HG03175 (cell line): ENCODE measurements at regions not wholly inside any gene's neighbourhood (a gene's known extent, or its start where the extent isn't known, plus 50 kb on each side); places are given as distances from the start of the nearest gene placed in this dataset.
"Not testable (repeated sequence)": the region's sequence is repeated elsewhere in the genome, so short reads cannot be mapped to it uniquely, and the experiment has no call there.

Experiments
- ATAC-seq: cut with Tn5 transposase; IDR thresholded peaks from one replicate; pipeline ENCODE4 v1.9.1; 2021; ENCODE audit warnings: mild to moderate bottlenecking, moderate library complexity; ENCODE audit not compliant: unreplicated experiment

DNA sequence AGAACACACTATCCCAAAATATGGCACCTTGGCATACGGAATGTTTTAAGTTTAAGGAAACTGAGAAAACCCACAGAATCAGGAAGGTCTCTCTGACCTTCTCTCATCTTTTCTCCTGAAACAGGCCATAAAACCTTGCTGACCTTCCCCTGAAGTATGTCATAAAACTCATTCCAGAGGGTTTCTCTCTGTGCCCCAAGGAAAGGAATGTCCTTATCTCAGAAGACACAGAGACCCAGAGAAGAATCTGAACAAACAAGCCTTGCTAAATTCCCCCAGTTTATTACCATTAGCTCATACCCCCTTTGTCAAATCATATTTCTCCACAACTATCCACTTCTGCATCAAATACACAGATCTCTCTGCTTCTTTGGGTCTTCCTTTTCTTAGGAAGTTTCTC is 603.1 kb downstream of the MCTP2 start:
- ATAC-seq = no peak

DNA sequence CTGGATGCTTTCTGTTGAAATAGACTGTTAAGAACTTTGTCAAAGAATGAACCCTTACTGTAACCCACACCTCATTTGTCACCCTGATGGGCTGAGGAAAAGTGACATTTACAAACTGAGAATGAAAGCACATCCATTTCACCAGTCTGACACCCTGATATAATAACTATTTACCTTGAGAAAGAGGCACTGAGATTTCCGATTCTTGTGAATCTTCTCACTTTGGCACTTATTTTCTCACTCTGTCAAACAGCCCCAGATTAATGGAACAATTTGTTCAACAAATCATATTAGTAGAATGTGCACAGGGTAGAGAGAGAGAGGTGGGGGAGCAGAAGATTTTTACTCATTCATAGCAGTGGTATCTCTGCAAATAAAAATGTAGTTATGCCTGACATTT is 606.9 kb downstream of the MCTP2 start:
- ATAC-seq = no peak

DNA sequence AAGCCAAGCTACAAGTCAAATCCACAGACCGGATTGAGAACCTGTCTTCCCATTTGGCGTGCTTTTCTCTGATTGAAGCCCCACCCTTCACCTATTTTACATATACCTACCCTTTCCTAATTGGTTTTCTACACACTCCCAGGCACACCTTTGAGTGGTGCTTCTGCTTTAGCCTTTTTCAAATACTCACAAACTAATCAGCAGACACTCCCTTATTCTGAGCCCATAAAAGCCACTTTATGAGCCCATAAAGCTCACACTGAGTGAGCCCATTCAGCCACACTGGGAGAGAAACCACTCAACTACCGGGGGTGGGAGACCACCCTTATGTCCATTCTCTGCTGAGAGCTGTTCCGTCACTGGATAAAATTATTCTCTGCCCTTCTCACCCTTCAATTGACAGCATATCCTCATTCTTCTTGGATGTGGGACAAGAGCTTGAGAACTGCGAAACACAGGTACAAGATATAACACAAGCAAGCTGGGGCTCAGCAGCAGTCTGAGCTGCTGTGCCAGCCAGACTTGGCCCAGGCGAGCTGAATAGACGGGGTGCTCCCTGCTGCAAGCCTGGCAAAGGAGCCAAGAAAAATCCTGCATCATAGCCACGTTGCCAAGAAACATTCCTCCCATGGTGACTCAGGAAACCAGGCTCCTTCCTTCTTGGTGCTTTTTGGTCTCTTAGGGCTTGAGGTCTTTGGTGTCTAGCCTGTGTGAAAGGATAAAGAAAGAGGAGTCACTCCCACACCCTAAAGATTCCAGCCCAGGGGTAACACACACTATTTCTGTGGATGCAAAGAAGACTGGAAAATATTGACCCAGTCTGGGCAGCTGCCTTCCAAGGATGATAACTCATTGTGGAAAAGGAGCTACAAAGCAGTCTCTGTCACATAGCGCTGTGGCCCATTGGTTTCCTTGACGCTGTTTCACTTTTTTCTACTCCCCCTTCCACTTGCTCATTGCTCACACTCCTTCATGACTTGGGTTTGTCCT is 609.7 kb downstream of the MCTP2 start:
- ATAC-seq = no peak

DNA sequence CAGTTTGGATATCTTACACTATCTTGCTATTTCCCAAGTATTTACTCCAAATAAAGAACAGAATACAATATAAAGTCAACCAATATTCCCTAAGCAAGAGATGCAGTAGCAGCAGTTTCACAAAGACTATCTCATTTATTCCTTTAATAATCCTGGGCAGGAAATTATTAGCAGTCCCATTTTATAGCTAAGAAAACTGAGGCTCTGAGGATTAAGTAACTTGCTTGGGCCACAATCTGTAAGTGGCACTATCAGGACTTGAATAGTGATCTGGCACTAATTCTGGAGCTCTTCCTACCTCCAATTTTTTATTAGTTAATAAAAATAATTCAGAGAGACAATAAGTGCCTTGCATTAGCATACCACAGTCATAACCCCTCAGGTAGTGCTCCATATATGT is 611.7 kb downstream of the MCTP2 start:
- no peak for ATAC-seq

DNA sequence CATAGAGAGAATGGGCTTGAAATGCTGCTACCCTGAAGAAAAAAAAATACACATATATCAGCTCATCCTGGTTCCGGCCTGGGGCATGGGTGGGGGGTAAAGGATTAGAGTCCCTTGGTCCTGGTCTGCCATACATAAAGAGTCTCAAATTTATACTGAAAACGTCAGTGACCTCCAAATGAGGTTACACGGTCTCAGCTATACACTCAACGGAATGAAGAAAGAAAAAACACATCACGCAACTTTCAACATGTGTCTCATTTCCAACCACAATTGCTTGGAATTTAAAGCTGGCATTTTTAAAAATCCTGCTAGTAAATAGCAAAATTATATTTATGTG is 612.8 kb downstream of the MCTP2 start:
- no peak for ATAC-seq

DNA sequence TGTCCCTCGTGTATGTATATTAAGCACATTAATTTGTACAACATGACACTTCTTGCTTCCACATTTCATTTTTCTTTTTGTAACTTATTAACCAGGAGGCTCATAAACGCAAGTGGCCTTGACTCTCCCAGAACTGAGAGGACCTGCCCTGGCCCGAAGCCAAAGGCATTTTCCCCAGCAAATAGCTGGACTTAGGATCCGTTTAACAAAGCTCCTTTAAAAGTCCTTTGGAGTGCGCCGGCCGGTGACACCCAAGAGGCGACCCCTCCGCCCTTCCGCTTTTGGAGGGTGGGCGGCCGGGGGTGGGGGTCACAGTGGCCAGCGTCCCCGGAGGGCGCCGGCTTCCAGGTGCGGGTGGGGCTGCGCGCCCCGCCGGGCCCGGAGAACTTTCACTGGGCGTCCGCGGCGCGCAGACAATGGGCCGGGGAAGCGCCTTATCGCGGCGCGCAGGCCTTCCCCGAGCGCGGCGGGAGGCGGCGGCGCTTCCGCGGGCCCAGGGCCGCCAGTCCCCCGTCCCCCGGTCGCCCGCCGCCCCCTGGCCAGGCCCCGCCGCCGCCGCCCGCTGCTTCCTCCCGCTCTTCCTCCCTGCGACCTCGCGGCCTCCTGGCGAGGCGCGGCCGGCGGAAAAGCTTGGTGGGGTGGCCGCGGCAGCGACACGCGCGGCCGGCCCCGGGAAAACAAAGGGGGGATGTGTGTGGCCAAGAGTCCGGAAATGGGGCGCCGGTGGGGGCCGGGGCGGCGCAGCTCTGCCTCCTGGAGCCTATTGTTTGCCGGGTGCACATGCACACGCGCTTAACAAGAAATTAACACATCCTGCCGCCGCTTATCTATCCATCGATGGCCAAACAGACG is 613.4 kb downstream of the MCTP2 start:
- ATAC-seq = no peak

DNA sequence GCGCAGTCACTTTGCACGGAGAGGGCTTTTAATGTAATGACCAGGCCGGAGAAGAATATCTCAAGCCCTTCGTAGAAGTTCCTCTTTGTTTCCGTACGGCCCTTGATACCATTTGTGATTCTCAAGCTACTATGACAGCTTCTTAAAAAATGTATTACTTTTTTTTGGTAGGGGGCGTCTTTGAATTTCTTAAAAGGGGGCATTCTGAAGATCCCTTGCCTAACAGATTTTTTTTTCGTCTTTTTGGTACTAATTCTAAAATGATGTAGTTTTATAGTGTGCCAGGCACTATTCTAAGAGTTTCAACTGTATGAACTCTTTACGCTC is 614.0 kb downstream of the MCTP2 start:
- ATAC-seq = no peak

DNA sequence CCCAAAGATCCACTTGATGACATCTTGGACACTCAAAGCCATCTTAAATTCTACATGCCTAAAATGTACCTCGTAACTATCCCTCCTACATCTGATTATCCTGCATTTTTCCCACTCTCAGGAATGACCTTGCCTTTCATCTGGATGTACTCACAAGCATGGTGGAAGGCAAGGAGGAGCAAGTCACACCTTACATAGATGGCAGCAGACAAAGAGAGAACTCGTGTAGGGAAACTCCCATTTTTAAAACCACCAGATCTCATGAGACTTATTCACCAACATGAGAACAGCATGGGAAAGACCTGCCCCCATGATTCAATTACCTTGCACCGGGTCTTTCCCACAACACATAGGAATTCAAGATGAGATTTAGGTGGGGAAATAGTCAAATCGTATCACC is 616.0 kb downstream of the MCTP2 start:
- ATAC-seq = no peak

DNA sequence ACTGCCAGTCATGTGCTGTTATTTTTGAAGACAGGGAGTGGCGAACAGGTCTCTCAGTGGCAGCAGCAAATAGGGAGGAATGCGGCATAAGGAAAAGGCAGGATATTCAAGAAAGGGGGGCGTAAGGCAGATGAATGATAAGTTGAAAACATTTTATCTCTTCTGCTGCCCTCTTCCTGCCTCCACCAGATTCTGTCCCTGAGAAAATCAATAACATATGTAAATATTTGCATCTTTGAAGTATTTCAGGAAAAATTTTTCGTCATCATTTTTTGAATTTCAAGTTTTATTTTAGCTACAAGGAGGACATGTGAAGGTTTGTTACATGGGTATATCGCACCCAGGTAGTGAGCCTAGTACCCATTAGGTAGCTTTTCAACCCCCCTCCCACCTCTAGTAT is 616.7 kb downstream of the MCTP2 start:
- ATAC-seq = no peak

DNA sequence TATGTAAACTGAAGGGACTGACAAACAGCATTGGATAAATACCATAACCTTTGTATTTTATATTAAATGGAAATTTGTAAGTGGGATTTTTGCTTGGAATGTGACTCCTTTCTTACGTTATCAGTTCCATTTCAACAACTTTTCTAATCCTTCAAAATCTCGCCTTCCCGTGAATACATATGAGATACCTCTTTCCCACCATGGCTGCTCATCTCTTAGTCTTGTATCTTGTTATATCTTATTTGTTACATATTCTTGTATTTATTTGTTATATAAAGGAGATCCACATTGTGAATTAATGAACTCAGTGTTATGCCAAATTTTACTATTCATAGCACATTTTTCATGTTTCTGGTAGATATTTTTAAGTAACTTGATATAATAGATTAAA is 623.7 kb downstream of the MCTP2 start:
- no peak for ATAC-seq

DNA sequence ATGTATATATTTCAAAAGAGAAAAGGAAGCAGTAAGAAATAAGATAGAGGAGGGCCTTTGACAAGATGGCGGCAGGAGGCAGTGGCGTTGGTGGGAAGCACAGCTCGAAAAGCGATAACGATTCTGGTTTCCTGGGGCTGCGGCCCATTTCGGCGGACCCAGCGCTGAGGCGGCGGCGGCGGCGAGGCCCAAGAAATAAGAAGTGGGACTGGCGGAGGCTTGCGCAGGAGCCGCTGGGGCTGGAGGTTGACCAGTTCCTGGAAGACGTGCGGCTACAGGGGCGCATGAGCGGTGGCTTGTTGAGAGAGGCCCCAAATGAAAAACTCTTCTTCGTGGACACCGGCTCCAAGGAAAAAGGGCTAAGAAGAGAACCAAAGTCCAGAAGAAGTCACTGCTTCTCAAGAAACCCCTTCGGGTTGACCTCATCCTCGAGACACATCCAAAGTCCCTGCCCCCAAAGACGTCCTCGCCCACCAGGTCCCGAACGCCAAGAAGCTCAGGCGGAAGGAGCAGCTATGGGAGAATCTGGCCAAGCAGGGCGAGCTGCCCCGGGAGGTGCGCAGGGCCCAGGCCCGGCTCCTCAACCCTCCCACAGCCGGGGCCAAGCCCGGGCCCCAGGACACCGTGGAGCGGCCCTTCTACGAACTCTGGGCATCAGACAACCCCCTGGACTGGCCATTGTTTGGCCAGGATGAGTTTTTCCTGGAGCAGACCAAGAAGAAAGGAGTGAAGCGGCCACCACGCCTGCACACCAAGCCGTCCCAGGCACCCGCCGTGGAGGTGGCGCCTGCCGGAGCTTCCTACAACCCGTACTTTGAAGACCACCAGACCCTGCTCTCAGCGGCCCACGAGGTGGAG is 624.3 kb downstream of the MCTP2 start:
- ATAC-seq = no peak

DNA sequence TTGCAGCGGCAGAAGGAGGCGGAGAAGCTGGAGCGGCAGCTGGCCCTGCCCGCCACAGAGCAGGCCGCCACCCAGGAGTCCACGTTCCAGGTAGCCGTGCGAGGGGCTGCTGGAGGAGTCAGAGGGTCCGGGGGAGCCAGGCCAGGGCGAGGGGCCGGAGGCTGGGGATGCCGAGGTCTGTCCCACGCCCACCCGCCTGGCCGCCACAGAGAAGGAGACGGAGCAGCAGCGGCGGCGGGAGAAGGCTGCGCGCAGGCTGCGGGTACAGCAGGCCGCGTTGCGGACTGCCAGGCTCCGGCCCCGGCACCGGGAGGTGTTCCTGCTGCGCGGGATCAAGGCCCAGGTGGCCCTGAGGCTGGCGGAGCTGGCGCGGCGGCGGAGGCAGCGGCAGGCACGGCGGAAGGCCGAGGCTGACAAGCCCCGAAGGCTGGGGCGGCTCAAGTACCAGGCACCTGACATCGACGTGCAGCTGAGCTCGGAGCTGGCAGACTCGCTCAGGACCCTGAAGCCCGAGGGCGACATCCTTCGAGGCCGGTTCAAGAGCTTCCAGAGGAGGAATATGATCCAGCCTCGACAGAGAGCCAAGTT is 625.0 kb downstream of the MCTP2 start:
- ATAC-seq = no peak

DNA sequence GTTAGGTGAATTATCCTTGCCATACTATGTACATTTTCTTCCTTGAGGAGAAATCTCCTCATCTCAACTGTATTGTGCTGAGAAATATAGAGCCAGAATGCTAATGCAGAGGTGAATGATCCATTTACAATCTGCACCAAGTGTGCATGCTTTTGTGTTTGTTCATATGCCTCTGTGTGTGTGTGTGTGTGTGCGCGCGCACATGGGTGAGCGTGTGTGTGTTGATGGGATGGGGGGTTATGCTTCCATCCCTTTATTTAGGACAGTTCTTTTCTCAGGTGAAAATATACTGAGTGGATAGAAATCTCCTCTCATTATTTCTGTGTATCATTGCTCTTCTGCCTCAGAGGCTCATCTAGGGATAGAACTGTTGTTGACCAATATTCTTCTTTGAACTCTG is 626.1 kb downstream of the MCTP2 start:
- no peak for ATAC-seq

DNA sequence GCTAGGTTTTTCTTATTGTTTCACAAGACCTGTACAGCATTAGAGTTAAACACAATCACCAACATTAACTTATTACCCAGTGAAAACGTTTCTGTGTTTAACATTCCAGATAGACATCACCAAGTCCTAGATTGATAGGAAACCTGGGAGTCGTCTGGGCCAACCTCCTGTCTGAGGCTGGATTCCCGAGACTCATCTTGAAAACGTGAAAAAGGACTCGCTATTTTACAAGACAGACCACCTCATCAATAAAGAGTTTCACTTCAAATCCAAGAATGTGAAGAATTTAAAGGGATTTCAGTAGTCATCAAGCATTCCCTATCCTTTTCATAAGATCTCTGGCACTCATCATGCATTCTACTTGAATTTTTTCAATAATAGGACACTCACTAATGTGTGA is 626.6 kb downstream of the MCTP2 start:
- ATAC-seq = no peak

DNA sequence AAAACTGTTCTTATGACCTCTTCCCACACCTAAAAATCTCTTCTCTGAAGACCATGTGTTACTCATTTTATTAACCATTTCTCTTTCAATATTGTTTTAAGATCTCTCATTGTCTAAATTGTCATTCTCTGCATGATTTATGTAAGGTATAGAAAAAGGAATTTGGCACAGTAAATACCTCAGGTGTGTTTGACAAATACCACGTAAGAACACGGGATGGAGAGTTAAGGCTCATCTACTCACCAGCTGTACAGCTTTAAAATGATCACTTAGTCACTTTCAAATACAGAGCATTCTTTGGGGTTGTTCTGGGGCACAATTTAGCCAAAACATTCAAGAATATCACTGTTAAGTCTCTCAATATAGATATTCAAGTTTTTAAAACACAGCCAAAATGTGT is 627.1 kb downstream of the MCTP2 start:
- ATAC-seq = no peak

DNA sequence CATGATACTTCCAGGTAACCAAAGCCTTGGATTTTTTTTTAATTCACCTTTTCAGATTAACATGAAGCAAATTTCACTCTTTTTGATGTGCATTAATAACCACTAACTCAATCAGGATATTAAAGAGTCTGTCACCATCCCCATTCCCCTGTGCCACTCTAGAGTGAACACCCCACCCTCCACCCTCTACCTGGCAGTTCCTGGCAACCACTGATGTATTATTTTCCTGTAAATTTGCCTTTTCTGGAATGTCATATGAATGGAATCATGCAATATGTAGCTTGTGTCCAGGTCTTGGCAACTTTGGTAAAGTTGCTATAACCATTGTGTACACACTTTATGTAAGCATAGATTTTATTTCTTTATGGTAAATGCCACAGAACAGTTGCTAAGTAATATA is 627.6 kb downstream of the MCTP2 start:
- no peak for ATAC-seq

DNA sequence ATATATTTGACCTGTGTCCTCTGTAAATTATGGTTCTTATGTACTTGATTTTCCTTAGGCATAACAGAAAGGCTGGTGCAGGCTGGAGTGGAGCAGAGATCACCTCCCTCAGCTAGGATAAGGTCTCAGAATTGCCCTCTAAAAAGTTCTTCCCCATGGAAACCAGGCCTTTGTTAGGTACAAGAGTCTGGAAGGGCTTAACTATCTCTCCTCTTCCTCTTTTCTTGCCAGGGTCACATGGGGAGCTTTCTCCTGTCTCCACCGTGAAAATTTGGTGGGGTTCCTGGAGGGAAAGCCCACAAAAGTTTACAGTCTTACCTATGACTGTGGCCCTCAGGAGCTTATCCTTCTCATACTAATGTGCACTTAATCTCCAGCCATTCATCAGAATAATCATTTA is 633.2 kb downstream of the MCTP2 start:
- no peak for ATAC-seq

DNA sequence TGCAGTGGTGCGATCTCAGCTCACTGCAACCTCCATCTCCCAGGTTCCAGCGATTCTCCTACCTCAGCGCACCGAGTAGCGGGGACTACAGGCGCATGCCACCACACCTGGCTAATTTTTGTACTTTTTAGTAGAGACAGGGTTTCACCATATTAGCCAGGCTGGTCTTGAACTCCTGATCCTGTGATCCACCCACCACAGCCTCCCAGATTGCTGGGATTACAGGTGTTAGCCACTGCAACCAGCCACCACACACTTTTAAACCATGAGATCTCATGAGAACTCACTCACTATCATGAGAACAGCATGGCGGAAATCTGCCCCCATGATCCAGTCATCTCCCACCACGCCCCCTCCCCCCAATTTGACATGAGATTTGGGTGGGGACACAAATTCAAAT is 636.9 kb downstream of the MCTP2 start:
- not testable (repeated sequence) for ATAC-seq

DNA sequence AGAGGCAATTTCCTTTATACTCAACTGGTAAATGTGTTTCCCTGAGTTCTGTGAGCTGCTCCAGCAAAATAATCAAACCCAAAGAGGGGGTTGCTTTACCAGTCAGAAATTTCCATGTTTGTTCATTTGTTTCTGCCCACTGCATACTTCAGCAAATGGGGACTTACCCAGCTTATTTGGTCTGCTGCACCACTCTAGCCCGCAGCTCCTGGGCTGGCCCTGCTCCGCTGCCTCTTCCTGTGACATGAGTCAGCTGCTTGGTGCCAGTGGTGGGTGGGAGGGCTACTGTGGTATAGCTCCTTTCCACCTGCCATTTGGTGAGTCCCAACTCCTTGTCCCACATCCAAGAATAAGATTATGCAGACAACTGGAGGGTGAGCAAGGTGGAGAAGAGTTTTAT is 644.2 kb downstream of the MCTP2 start:
- ATAC-seq = no peak

DNA sequence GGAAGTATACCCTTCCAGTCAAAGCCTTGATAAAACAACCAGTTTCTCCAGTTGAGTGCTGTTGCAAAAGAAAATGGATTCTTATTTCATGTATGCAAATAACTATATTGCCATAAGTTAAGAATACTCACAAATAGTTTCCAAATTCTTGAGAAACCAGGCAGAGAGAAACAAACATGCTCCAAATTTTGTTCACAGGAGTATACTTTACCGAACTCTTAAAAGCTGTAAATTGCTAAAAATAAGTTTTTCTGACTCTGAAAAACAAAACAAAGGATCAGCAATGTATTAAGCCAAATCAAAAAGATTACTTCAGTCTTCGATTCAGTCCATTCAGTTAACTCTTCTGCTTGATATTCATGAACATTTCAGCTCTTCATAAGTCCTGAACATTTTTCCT is 646.5 kb downstream of the MCTP2 start:
- ATAC-seq = no peak
